RWPE2 (cell line): ENCODE measurements at regions not wholly inside any gene's neighbourhood (a gene's known extent, or its start where the extent isn't known, plus 50 kb on each side); places are given as distances from the start of the nearest gene placed in this dataset.
A peak's percentile ranks its signal among the peaks of the same experiment; 100 is the strongest.

Experiments
- ATAC-seq: fragments of 200-7000 bp; cut with Tn5 transposase; 3 replicates; pipeline ENCODE4 v1.9.1; 2021; ENCODE audit warnings: low read depth
- DNase-seq: peaks from one replicate; pipeline ENCODE4 v3.0.0-alpha.2; 2020; ENCODE audit warnings: low spot score
- H3K27ac ChIP-seq: fragments of 450-650 bp; 2 replicates; pipeline ENCODE4 v1.5.1; 2017; ENCODE audit warnings: mild to moderate bottlenecking; ENCODE audit not compliant: poor library complexity, severe bottlenecking
- H3K27me3 ChIP-seq: fragments of 250-450 bp; sonication (Bioruptor Pico); 2 replicates; pipeline ENCODE4 v1.5.1; 2021; ENCODE audit warnings: mild to moderate bottlenecking, moderate library complexity; ENCODE audit not compliant: insufficient read depth, poor library complexity, severe bottlenecking
- H3K36me3 ChIP-seq: fragments of 250-450 bp; sonication (Bioruptor Pico); 2 replicates; pipeline ENCODE4 v1.5.1; 2020; ENCODE audit warnings: low read depth, mild to moderate bottlenecking, moderate library complexity
- H3K4me1 ChIP-seq: fragments of 250-450 bp; sonication (Bioruptor Pico); 2 replicates; pipeline ENCODE4 v1.5.1; 2021; ENCODE audit warnings: mild to moderate bottlenecking, moderate library complexity; ENCODE audit not compliant: insufficient read depth, poor library complexity, severe bottlenecking
- H3K4me3 ChIP-seq: fragments of 250-450 bp; sonication (Bioruptor Pico); 2 replicates; pipeline ENCODE4 v1.5.1; 2021; ENCODE audit warnings: mild to moderate bottlenecking, moderate library complexity; ENCODE audit not compliant: severe bottlenecking
- H3K9me3 ChIP-seq: fragments of 250-450 bp; sonication (Bioruptor Pico); 2 replicates; pipeline ENCODE4 v1.5.1; 2021; ENCODE audit warnings: mild to moderate bottlenecking, moderate library complexity; ENCODE audit not compliant: severe bottlenecking
- CTCF ChIP-seq: fragments of 450-650 bp; IDR thresholded peaks from one replicate; pipeline ENCODE4 v1.5.1; 2017; ENCODE audit warnings: mild to moderate bottlenecking, moderate library complexity; ENCODE audit not compliant: poor library complexity, severe bottlenecking

GRCh38 chr9:13428766-13429165, 149.3 kb upstream of the MPDZ start:
- no peak for DNase-seq
- Histone ChIP-seq H3K27me3 (no peaks in the 10 kb centered on the region), H3K36me3 (no peaks in the 10 kb centered on the region), H3K4me1 (no peaks in the 10 kb centered on the region), H3K4me3 (no peak overlapping the region), H3K27ac (no peak overlapping the region), H3K9me3 (no peaks in the 10 kb centered on the region)
- TF ChIP-seq CTCF, result no peak
- no peak for ATAC-seq

GRCh38 chr9:13427587-13427986, 148.1 kb upstream of the MPDZ start:
- no peak for DNase-seq
- Histone ChIP-seq H3K27me3 (no peaks in the 10 kb centered on the region), H3K36me3 (no peaks in the 10 kb centered on the region), H3K4me1 (no peaks in the 10 kb centered on the region), H3K9me3 (no peaks in the 10 kb centered on the region), H3K27ac (no peak overlapping the region), H3K4me3 (no peak overlapping the region)
- peak; percentile 88 for TF ChIP-seq CTCF
- no peak for ATAC-seq

GRCh38 chr9:13426606-13427005, 147.1 kb upstream of the MPDZ start:
- no peak for TF ChIP-seq CTCF
- Histone ChIP-seq H3K4me1 (no peaks in the 10 kb centered on the region), H3K36me3 (no peaks in the 10 kb centered on the region), H3K4me3 (no peak overlapping the region), H3K9me3 (no peaks in the 10 kb centered on the region), H3K27ac (no peak overlapping the region), H3K27me3 (no peaks in the 10 kb centered on the region)
- ATAC-seq, result no peak
- no peak for DNase-seq

GRCh38 chr9:13424872-13425271, 145.4 kb upstream of the MPDZ start:
- no peaks in the 10 kb centered on the region for H3K27me3 ChIP-seq
- no peak overlapping the region for H3K27ac ChIP-seq
- TF ChIP-seq CTCF, result no peak
- H3K36me3 ChIP-seq, result no peaks in the 10 kb centered on the region
- no peak for DNase-seq
- no peak for ATAC-seq
- H3K4me1 ChIP-seq, result no peaks in the 10 kb centered on the region
- no peaks in the 10 kb centered on the region for H3K9me3 ChIP-seq
- H3K4me3 ChIP-seq, result no peak overlapping the region

- ATAC-seq (0 out of 3 replicates have a peak, but pooled peaks have one; percentile 42), DNase-seq (no peak)
- no peak overlapping the region for H3K27ac ChIP-seq
- TF ChIP-seq CTCF, result peak; percentile 23
- no peaks in the 10 kb centered on the region for H3K4me1 ChIP-seq
- no peaks in the 10 kb centered on the region for H3K9me3 ChIP-seq
- no peak overlapping the region for H3K4me3 ChIP-seq
- no peaks in the 10 kb centered on the region for H3K36me3 ChIP-seq
- no peaks in the 10 kb centered on the region for H3K27me3 ChIP-seq
Measured at GRCh38 chr9:13424204-13424603, 144.7 kb upstream of the MPDZ start.
